ENCODE measurements at regions not wholly inside any gene's neighbourhood (a gene's known extent, or its start where the extent isn't known, plus 50 kb on each side); places are given as distances from the start of the nearest gene placed in this dataset.

DNA sequence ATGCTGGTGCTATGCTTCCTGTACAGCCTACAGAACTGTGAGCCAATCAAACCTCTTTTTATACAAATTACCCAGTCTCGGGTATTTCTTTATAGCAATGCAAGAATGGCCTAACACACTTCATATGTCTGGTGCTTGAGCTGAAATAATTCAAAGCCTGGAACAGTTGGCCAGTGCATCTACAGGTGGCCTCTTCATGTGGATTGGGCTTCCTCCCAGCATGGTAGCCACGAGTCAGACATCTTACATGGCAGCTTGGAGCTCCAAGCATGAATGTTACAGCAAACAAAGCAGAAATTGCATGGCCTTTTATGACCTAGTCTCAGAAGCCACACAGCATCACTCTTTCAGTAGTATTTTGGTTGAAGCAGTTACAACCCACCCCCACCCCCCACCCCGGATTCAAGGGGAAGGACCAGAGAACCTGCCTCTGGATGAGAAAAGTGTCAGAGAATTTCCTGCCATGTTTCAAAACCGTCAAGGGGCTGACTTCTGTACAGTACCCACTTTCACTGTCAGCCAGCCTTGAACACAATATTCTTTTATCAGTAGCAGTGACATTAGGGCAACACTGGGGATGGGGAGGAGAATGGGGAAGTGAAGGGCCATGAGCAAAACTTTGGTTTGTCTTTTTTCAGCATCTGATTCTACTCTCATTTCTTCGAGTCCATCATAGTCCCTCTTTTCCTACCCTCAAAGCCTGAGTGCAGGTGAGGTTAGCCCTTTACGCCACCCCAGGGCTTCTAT, 368.7 kb downstream of the BCOR start:
- TF ChIP-seq, protein P1, sequence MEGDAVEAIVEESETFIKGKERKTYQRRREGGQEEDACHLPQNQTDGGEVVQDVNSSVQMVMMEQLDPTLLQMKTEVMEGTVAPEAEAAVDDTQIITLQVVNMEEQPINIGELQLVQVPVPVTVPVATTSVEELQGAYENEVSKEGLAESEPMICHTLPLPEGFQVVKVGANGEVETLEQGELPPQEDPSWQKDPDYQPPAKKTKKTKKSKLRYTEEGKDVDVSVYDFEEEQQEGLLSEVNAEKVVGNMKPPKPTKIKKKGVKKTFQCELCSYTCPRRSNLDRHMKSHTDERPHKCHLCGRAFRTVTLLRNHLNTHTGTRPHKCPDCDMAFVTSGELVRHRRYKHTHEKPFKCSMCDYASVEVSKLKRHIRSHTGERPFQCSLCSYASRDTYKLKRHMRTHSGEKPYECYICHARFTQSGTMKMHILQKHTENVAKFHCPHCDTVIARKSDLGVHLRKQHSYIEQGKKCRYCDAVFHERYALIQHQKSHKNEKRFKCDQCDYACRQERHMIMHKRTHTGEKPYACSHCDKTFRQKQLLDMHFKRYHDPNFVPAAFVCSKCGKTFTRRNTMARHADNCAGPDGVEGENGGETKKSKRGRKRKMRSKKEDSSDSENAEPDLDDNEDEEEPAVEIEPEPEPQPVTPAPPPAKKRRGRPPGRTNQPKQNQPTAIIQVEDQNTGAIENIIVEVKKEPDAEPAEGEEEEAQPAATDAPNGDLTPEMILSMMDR (IDR thresholded peaks at IDR 0.05; ENCODE audit: low read depth, low read length), result no peak
- in situ Hi-C loops (cut with HindIII; ENCODE audit: low sequenced_read_pairs), result no loop called here
- H3K4me3 ChIP-seq (ENCODE audit: low read depth, low read length), result no peak overlapping the region
- DNase-seq (ENCODE audit: low read depth, low spot score), result no peak

DNA sequence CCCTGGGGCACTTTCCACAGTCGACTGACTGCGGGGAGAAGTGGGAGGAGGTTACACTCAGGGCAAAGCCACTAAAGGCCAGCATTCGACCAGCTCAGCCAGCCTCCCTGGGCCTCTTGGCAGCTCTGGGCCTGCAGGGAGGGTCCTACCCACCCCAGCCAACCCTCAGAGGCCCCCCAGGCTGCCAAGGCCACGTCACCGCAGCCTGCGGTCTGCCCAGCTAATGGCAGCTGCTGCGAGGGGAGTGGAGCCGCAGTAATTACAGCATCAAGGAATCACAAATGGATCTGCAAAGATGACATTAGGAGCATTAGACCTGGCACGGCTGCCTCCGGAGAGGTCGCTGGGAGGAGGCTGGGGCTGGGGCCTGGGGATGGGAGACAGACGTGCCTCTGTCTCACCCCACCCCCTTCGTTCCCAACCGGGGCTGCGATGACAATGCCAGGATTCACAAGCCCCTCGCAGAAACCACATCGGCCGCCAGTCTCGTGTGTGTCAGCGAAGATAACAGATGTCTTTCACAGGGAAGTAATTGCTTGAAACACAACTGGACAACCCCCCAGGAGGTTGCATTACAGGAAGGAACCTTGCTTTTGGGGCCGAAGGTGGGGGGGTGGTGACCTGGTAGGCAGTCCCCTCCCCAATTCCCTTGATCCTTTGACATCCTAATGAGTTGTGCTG, 367.6 kb downstream of the BCOR start:
- in situ Hi-C loops (cut with HindIII; ENCODE audit: low sequenced_read_pairs), result no loop called here
- TF ChIP-seq, protein P1 (IDR thresholded peaks at IDR 0.05; ENCODE audit: low read depth, low read length), result no peak
- H3K4me3 ChIP-seq (ENCODE audit: low read depth, low read length), result no peak overlapping the region
- peak; percentile 60 for DNase-seq (ENCODE audit: low read depth, low spot score)

GRCh38 chrX:39730662-39731329, 367.0 kb downstream of the BCOR start:
- no peak overlapping the region for H3K4me3 ChIP-seq (ENCODE audit: low read depth, low read length)

DNA sequence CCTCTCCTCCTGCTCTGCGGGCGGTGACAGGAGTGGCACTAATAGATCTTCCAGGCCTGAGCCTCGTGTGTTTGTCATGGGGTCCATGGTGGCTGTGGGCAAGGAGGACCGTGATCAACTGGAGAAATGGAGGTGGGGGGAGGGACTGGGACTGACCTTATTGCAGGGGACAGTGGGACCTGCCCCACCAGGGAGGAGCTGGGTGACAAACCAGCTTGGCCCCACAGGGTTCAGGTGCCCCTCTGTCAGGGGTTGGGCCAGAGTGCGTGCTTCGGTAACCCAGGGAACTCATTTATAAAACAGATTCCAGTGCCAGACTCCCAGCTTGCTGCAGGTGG, 366.5 kb downstream of the BCOR start:
- in situ Hi-C loops (cut with HindIII; ENCODE audit: low sequenced_read_pairs), result no loop called here
- no peak for DNase-seq (ENCODE audit: low read depth, low spot score)
- TF ChIP-seq, protein P1 (IDR thresholded peaks at IDR 0.05; ENCODE audit: low read depth, low read length), result no peak
- no peak overlapping the region for H3K4me3 ChIP-seq (ENCODE audit: low read depth, low read length)

More at GRCh38 chrX:39730662-39731329, 367.0 kb downstream of the BCOR start:
- TF ChIP-seq, protein P1 (IDR thresholded peaks at IDR 0.05; ENCODE audit: low read depth, low read length), result peak; percentile 68
- DNase-seq (ENCODE audit: low read depth, low spot score), result peak; percentile 85
- in situ Hi-C loops (cut with HindIII; ENCODE audit: low sequenced_read_pairs), result no loop called here

GRCh38 chrX:39731735-39732134, 366.0 kb downstream of the BCOR start:
- TF ChIP-seq, protein P1 (IDR thresholded peaks at IDR 0.05; ENCODE audit: low read depth, low read length), result no peak
- no peak for DNase-seq (ENCODE audit: low read depth, low spot score)
- no peak overlapping the region for H3K4me3 ChIP-seq (ENCODE audit: low read depth, low read length)
- in situ Hi-C loops (cut with HindIII; ENCODE audit: low sequenced_read_pairs), result no loop called here

- no peak overlapping the region for H3K4me3 ChIP-seq (ENCODE audit: low read depth, low read length)
- TF ChIP-seq, protein P1 (IDR thresholded peaks at IDR 0.05; ENCODE audit: low read depth, low read length), result no peak
- in situ Hi-C loops (cut with HindIII; ENCODE audit: low sequenced_read_pairs), result no loop called here
- no peak for DNase-seq (ENCODE audit: low read depth, low spot score)
Observed at GRCh38 chrX:39733745-39734144, 364.0 kb downstream of the BCOR start.
